ENCODE measurements at regions not wholly inside any gene's neighbourhood (a gene's known extent, or its start where the extent isn't known, plus 50 kb on each side); places are given as distances from the start of the nearest gene placed in this dataset.

GRCh38 chr9:105151686-105151995 lies 92.8 kb upstream of the SLC44A1 start:
- Histone ChIP-seq H3K27ac (peak overlapping the region; percentile 57), H2AFZ (no peak overlapping the region)
- 92% methylated on average over 3 of the region's 3 CpGs for WGBS (ENCODE audit: low lambda C conversion rate, missing lambda C conversion rate)

DNA sequence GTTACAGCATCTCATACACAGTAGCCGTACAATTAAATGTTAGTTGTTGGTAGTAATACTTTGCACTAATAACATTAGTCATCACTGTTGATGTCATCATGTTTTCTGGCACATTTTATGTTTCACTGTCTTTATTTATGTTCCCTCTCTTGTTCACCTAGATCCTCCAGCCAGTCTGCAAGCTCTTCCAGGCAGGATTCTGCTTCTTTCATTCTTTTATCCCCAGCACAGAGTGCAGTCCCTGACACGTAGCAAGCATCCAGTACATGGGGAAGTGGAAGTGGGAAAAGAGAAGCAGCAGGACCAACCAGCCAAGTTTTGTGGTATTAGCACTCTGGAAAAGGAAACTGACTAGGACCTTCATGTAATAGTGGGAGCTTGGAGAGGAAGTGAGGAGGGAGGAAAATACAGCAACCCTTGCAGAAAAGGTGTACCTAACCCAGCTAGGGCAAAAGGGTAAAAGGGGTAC lies 89.7 kb upstream of the SLC44A1 start:
- Histone ChIP-seq H3K9me3 (ENCODE audit: low read depth) (no peaks in the 10 kb centered on the region), H3K79me2 (no peaks in the 10 kb centered on the region), H3K4me3 (no peak overlapping the region), H3K27me3 (no peaks in the 10 kb centered on the region), H3K36me3 (replicated peaks; ENCODE audit: insufficient read depth, low read depth) (no peaks in the 10 kb centered on the region), H3K4me1 (ENCODE audit: insufficient read depth) (peaks cover 10% of the 10 kb centered on the region), H2AFZ (no peak overlapping the region), H3K27ac (no peak overlapping the region), H3K9me2 (replicated peaks; ENCODE audit: insufficient read depth) (no peaks in the 10 kb centered on the region), H4K20me1 (ENCODE audit: insufficient read depth, poor library complexity, severe bottlenecking) (no peaks in the 10 kb centered on the region), H3K4me2 (no peak overlapping the region)
- TF ChIP-seq EZH2 (IDR thresholded peaks at IDR 0.05; ENCODE audit: borderline replicate concordance) = no peak
- no peak for TF ChIP-seq CTCF (IDR thresholded peaks at IDR 0.05; ENCODE audit: poor library complexity)
- no peak for TF ChIP-seq EZH2phosphoT487 (IDR thresholded peaks at IDR 0.05; ENCODE audit: low read depth, severe bottlenecking, unreplicated experiment)
- no peak for DNase-seq (ENCODE audit: low spot score)
- 88% methylated on average over 2 of the region's 2 CpGs for WGBS (ENCODE audit: low lambda C conversion rate, missing lambda C conversion rate)

More at GRCh38 chr9:105151686-105151995, 92.8 kb upstream of the SLC44A1 start:
- H3K9me3 ChIP-seq (ENCODE audit: low read depth) = no peaks in the 10 kb centered on the region
- no peaks in the 10 kb centered on the region for H3K9me2 ChIP-seq (replicated peaks; ENCODE audit: insufficient read depth)
- H3K36me3 ChIP-seq (replicated peaks; ENCODE audit: insufficient read depth, low read depth) = no peaks in the 10 kb centered on the region
- TF ChIP-seq CTCF (IDR thresholded peaks at IDR 0.05; ENCODE audit: poor library complexity) (no peak), EZH2 (IDR thresholded peaks at IDR 0.05; ENCODE audit: borderline replicate concordance) (no peak), EZH2phosphoT487 (IDR thresholded peaks at IDR 0.05; ENCODE audit: low read depth, severe bottlenecking, unreplicated experiment) (no peak)
- no peaks in the 10 kb centered on the region for H4K20me1 ChIP-seq (ENCODE audit: insufficient read depth, poor library complexity, severe bottlenecking)
- H3K4me2 ChIP-seq = no peak overlapping the region
- no peak for DNase-seq (ENCODE audit: low spot score)
- H3K27me3 ChIP-seq = no peaks in the 10 kb centered on the region
- no peak overlapping the region for H3K4me3 ChIP-seq
- H3K4me1 ChIP-seq (ENCODE audit: insufficient read depth) = peaks cover 10% of the 10 kb centered on the region
- H3K79me2 ChIP-seq = no peaks in the 10 kb centered on the region

GRCh38 chr9:105157171-105157583 lies 87.3 kb upstream of the SLC44A1 start:
- H2AFZ ChIP-seq = no peak overlapping the region

More at GRCh38 chr9:105157171-105157583, 87.3 kb upstream of the SLC44A1 start:
- Histone ChIP-seq H3K27ac (no peak overlapping the region), H3K4me3 (no peak overlapping the region), H4K20me1 (ENCODE audit: insufficient read depth, poor library complexity, severe bottlenecking) (no peaks in the 10 kb centered on the region), H3K9me3 (ENCODE audit: low read depth) (no peaks in the 10 kb centered on the region), H3K4me1 (ENCODE audit: insufficient read depth) (no peaks in the 10 kb centered on the region), H3K4me2 (no peak overlapping the region), H3K27me3 (no peaks in the 10 kb centered on the region), H3K36me3 (replicated peaks; ENCODE audit: insufficient read depth, low read depth) (no peaks in the 10 kb centered on the region), H3K9me2 (replicated peaks; ENCODE audit: insufficient read depth) (no peaks in the 10 kb centered on the region), H3K79me2 (no peaks in the 10 kb centered on the region)
- TF ChIP-seq EZH2phosphoT487 (IDR thresholded peaks at IDR 0.05; ENCODE audit: low read depth, severe bottlenecking, unreplicated experiment) (no peak), CTCF (IDR thresholded peaks at IDR 0.05; ENCODE audit: poor library complexity) (peak; percentile 60)
- 8% methylated on average over 4 of the region's 4 CpGs for WGBS (ENCODE audit: low lambda C conversion rate, missing lambda C conversion rate)
- peak; percentile 80 for DNase-seq (ENCODE audit: low spot score)
